ENCODE measurements at regions not wholly inside any gene's neighbourhood (a gene's known extent, or its start where the extent isn't known, plus 50 kb on each side); places are given as distances from the start of the nearest gene placed in this dataset.

GRCh38 chr10:14414901-14415300, 84.2 kb upstream of the FRMD4A start:
- H3K36me3 ChIP-seq: no peaks in the 10 kb centered on the region
- no peak for DNase-seq (ENCODE audit: low spot score in 2 of 2)
- H3K27ac ChIP-seq: no peak overlapping the region
- no peaks in the 10 kb centered on the region for H3K9me3 ChIP-seq
- no peaks in the 10 kb centered on the region for H3K27me3 ChIP-seq
- no peaks in the 10 kb centered on the region for H3K4me1 ChIP-seq
- H3K4me3 ChIP-seq: no peak overlapping the region
- intact Hi-C loops (cut with DNase I): no loop called here
- no peak for TF ChIP-seq CTCF (IDR thresholded peaks at IDR 0.05)

GRCh38 chr10:14413523-14413922, 82.8 kb upstream of the FRMD4A start:
- H3K27me3 ChIP-seq: no peaks in the 10 kb centered on the region
- H3K27ac ChIP-seq: no peak overlapping the region
- intact Hi-C loops (cut with DNase I): no loop called here
- no peaks in the 10 kb centered on the region for H3K4me1 ChIP-seq
- no peak for TF ChIP-seq CTCF (IDR thresholded peaks at IDR 0.05)
- H3K4me3 ChIP-seq: no peak overlapping the region
- DNase-seq (ENCODE audit: low spot score in 2 of 2): no peak
- H3K36me3 ChIP-seq: no peaks in the 10 kb centered on the region
- no peaks in the 10 kb centered on the region for H3K9me3 ChIP-seq

GRCh38 chr10:14412624-14413023, 81.9 kb upstream of the FRMD4A start:
- DNase-seq (ENCODE audit: low spot score in 2 of 2): no peak
- no peaks in the 10 kb centered on the region for H3K27me3 ChIP-seq
- H3K9me3 ChIP-seq: no peaks in the 10 kb centered on the region
- intact Hi-C loops (cut with DNase I): no loop called here
- no peak overlapping the region for H3K4me3 ChIP-seq
- H3K27ac ChIP-seq: no peak overlapping the region
- no peaks in the 10 kb centered on the region for H3K36me3 ChIP-seq
- no peaks in the 10 kb centered on the region for H3K4me1 ChIP-seq
- no peak for TF ChIP-seq CTCF (IDR thresholded peaks at IDR 0.05)

- no peaks in the 10 kb centered on the region for H3K4me1 ChIP-seq
- no peaks in the 10 kb centered on the region for H3K27me3 ChIP-seq
- H3K4me3 ChIP-seq: no peak overlapping the region
- no peaks in the 10 kb centered on the region for H3K9me3 ChIP-seq
- no peaks in the 10 kb centered on the region for H3K36me3 ChIP-seq
- TF ChIP-seq CTCF (IDR thresholded peaks at IDR 0.05): no peak
- intact Hi-C loops (cut with DNase I): no loop called here
- no peak for DNase-seq (ENCODE audit: low spot score in 2 of 2)
- H3K27ac ChIP-seq: no peak overlapping the region
Observed at GRCh38 chr10:14409856-14410458, 79.2 kb upstream of the FRMD4A start.

- no peak for TF ChIP-seq CTCF (IDR thresholded peaks at IDR 0.05)
- H3K36me3 ChIP-seq: no peaks in the 10 kb centered on the region
- no peak overlapping the region for H3K27ac ChIP-seq
- peaks cover 0 to 3% of the 10 kb centered on the region in 2 donors for H3K4me1 ChIP-seq
- no peak overlapping the region for H3K4me3 ChIP-seq
- H3K27me3 ChIP-seq: no peaks in the 10 kb centered on the region
- H3K9me3 ChIP-seq: no peaks in the 10 kb centered on the region
- no peak for DNase-seq (ENCODE audit: low spot score in 2 of 2)
- intact Hi-C loops (cut with DNase I): no loop called here
Observed at GRCh38 chr10:14409247-14409646, 78.5 kb upstream of the FRMD4A start.

- peaks cover 0 to 3% of the 10 kb centered on the region in 2 donors for H3K4me1 ChIP-seq
- TF ChIP-seq CTCF (IDR thresholded peaks at IDR 0.05): no peak
- intact Hi-C loops (cut with DNase I): no loop called here
Observed at GRCh38 chr10:14408139-14408538, 77.4 kb upstream of the FRMD4A start.

More at GRCh38 chr10:14408139-14408538, 77.4 kb upstream of the FRMD4A start:
- Histone ChIP-seq H3K36me3 (no peaks in the 10 kb centered on the region), H3K27ac (no peak overlapping the region), H3K4me3 (no peak overlapping the region), H3K27me3 (no peaks in the 10 kb centered on the region), H3K9me3 (no peaks in the 10 kb centered on the region)
- no peak for DNase-seq (ENCODE audit: low spot score in 2 of 2)
